SK-N-SH (cell line): ENCODE measurements at regions not wholly inside any gene's neighbourhood (a gene's known extent, or its start where the extent isn't known, plus 50 kb on each side); places are given as distances from the start of the nearest gene placed in this dataset.

Experiments used
- CTCF ChIP-seq: fragments of 200-600 bp; sonication (generic); IDR thresholded peaks from 2 replicates; pipeline ENCODE4 v1.6.1; 2017; ENCODE audit warnings: antibody characterized with exemption, mild to moderate bottlenecking, moderate library complexity
- EP300 ChIP-seq, 2 experiments: IDR thresholded peaks; 2 replicates each; pipeline versions ENCODE4 v1.4.0 to v1.6.1; 2012; ENCODE audit warnings: borderline replicate concordance in 1 of 2, low read depth in 1 of 2, low read length in 1 of 2
- FOXM1 ChIP-seq: IDR thresholded peaks from 2 replicates; pipeline ENCODE4 v1.4.0; 2012; ENCODE audit warnings: low read depth, mild to moderate bottlenecking
- NRF1 ChIP-seq: IDR thresholded peaks from 2 replicates; pipeline ENCODE4 v1.6.1; 2012; ENCODE audit warnings: low read depth, mild to moderate bottlenecking, low read length

- no peak for TF ChIP-seq CTCF
- TF ChIP-seq EP300 (IDR thresholded peaks at IDR 0.05; ENCODE audit: borderline replicate concordance in 1 of 2, low read depth in 1 of 2, low read length in 1 of 2): no peak
- TF ChIP-seq FOXM1: no peak
- TF ChIP-seq NRF1: no peak
Measured at GRCh38 chr6:21335591-21335990, 258.0 kb upstream of the SOX4 start.
